ENCODE measurements at regions not wholly inside any gene's neighbourhood (a gene's known extent, or its start where the extent isn't known, plus 50 kb on each side); places are given as distances from the start of the nearest gene placed in this dataset.

GRCh38 chr2:116145031-116145430, 1669.5 kb upstream of the DDX18 start:
- Histone ChIP-seq H3K4me1 (ENCODE audit: insufficient read depth, low read length, poor library complexity, severe bottlenecking) (no peaks in the 10 kb centered on the region), H3K36me3 (ENCODE audit: insufficient read depth, low read length, poor library complexity, severe bottlenecking) (no peaks in the 10 kb centered on the region), H3K9me3 (ENCODE audit: low read depth, low read length, poor library complexity, severe bottlenecking) (peaks cover 10% of the 10 kb centered on the region), H3K27ac (ENCODE audit: low read depth, low read length, poor library complexity, severe bottlenecking) (no peak overlapping the region), H3K27me3 (replicated peaks; ENCODE audit: insufficient read depth, low read depth, low read length, poor library complexity) (no peaks in the 10 kb centered on the region), H3K4me3 (ENCODE audit: low read depth, low read length, poor library complexity, severe bottlenecking) (no peak overlapping the region)
- CTCF ChIA-PET, result no interaction called here
- intact Hi-C loops (cut with micrococcal nuclease; ENCODE audit: unreplicated experiment), result no loop called here
- POLR2A ChIA-PET (ENCODE audit: low non-redundant PET), result no interaction called here
- no peak for DNase-seq (ENCODE audit: low spot score)
- no TSS peak for BruUV-seq (replicated peaks)
- TF ChIP-seq EZH2 (IDR thresholded peaks at IDR 0.05; ENCODE audit: borderline replicate concordance, low read depth, low read length, poor library complexity, severe bottlenecking) (no peak), CTCF (conservative IDR thresholded peaks at IDR 0.05; ENCODE audit: low read depth, low read length) (no peak)

- no peak overlapping the region for H3K27ac ChIP-seq (ENCODE audit: low read depth, low read length, poor library complexity, severe bottlenecking)
- peaks cover 19% of the 10 kb centered on the region for H3K9me3 ChIP-seq (ENCODE audit: low read depth, low read length, poor library complexity, severe bottlenecking)
- ChIA-PET CTCF (no interaction called here), POLR2A (ENCODE audit: low non-redundant PET) (no interaction called here)
- TF ChIP-seq CTCF (conservative IDR thresholded peaks at IDR 0.05; ENCODE audit: low read depth, low read length), result no peak
- no peak for TF ChIP-seq EZH2 (IDR thresholded peaks at IDR 0.05; ENCODE audit: borderline replicate concordance, low read depth, low read length, poor library complexity, severe bottlenecking)
- no peak overlapping the region for H3K4me3 ChIP-seq (ENCODE audit: low read depth, low read length, poor library complexity, severe bottlenecking)
- no peaks in the 10 kb centered on the region for H3K36me3 ChIP-seq (ENCODE audit: insufficient read depth, low read length, poor library complexity, severe bottlenecking)
- BruUV-seq (replicated peaks), result no TSS peak
- no peaks in the 10 kb centered on the region for H3K4me1 ChIP-seq (ENCODE audit: insufficient read depth, low read length, poor library complexity, severe bottlenecking)
- intact Hi-C loops (cut with micrococcal nuclease; ENCODE audit: unreplicated experiment), result no loop called here
- no peaks in the 10 kb centered on the region for H3K27me3 ChIP-seq (replicated peaks; ENCODE audit: insufficient read depth, low read depth, low read length, poor library complexity)
- DNase-seq (ENCODE audit: low spot score), result no peak
These were observed 1666.1 kb upstream of the DDX18 start for GRCh38 chr2:116148361-116148760.

GRCh38 chr2:116153729-116154128, 1660.8 kb upstream of the DDX18 start:
- Histone ChIP-seq H3K4me3 (ENCODE audit: low read depth, low read length, poor library complexity, severe bottlenecking) (no peak overlapping the region), H3K27me3 (replicated peaks; ENCODE audit: insufficient read depth, low read depth, low read length, poor library complexity) (no peaks in the 10 kb centered on the region), H3K27ac (ENCODE audit: low read depth, low read length, poor library complexity, severe bottlenecking) (no peak overlapping the region), H3K36me3 (ENCODE audit: insufficient read depth, low read length, poor library complexity, severe bottlenecking) (no peaks in the 10 kb centered on the region), H3K4me1 (ENCODE audit: insufficient read depth, low read length, poor library complexity, severe bottlenecking) (no peaks in the 10 kb centered on the region), H3K9me3 (ENCODE audit: low read depth, low read length, poor library complexity, severe bottlenecking) (peaks cover 37% of the 10 kb centered on the region)
- ChIA-PET POLR2A (ENCODE audit: low non-redundant PET) (no interaction called here), CTCF (no interaction called here)
- intact Hi-C loops (cut with micrococcal nuclease; ENCODE audit: unreplicated experiment), result no loop called here
- no peak for DNase-seq (ENCODE audit: low spot score)
- TF ChIP-seq EZH2 (IDR thresholded peaks at IDR 0.05; ENCODE audit: borderline replicate concordance, low read depth, low read length, poor library complexity, severe bottlenecking), result no peak
- TF ChIP-seq CTCF (conservative IDR thresholded peaks at IDR 0.05; ENCODE audit: low read depth, low read length), result no peak
- no TSS peak for BruUV-seq (replicated peaks)
